ENCODE measurements at regions not wholly inside any gene's neighbourhood (a gene's known extent, or its start where the extent isn't known, plus 50 kb on each side); places are given as distances from the start of the nearest gene placed in this dataset.

DNA sequence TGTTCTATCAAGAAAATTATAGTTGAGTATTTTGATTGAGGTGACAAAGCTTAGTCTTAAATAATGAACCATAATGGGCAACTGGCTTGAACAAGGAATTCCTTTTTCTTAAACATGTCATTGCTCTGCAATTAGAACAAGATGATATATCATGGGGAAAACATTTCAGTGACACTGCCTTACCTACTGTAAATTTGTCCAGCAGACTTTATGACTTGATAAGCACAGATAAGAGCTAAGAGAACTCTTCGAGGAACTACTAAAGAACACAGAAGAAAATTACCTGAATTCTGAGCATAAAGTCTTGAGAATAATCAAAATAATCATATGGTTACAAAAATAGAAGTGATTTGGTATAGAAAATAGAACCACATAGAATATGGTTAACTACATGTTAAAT, 257.8 kb downstream of the PDHA2 start:
- TF ChIP-seq, protein P1, sequence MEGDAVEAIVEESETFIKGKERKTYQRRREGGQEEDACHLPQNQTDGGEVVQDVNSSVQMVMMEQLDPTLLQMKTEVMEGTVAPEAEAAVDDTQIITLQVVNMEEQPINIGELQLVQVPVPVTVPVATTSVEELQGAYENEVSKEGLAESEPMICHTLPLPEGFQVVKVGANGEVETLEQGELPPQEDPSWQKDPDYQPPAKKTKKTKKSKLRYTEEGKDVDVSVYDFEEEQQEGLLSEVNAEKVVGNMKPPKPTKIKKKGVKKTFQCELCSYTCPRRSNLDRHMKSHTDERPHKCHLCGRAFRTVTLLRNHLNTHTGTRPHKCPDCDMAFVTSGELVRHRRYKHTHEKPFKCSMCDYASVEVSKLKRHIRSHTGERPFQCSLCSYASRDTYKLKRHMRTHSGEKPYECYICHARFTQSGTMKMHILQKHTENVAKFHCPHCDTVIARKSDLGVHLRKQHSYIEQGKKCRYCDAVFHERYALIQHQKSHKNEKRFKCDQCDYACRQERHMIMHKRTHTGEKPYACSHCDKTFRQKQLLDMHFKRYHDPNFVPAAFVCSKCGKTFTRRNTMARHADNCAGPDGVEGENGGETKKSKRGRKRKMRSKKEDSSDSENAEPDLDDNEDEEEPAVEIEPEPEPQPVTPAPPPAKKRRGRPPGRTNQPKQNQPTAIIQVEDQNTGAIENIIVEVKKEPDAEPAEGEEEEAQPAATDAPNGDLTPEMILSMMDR (IDR thresholded peaks at IDR 0.05; ENCODE audit: insufficient read depth, low read depth, low read length), result no peak
- TF ChIP-seq EZH2 (IDR thresholded peaks at IDR 0.05; ENCODE audit: insufficient read depth, low read length), result no peak
